NCI-H460 (cell line): ENCODE measurements at regions not wholly inside any gene's neighbourhood (a gene's known extent, or its start where the extent isn't known, plus 50 kb on each side); places are given as distances from the start of the nearest gene placed in this dataset.

Experiments used
- DNase-seq: peaks from one replicate; pipeline ENCODE4 v3.0.0-alpha.2; 2016; ENCODE audit warnings: low read depth; ENCODE audit errors: extremely low read depth

DNA sequence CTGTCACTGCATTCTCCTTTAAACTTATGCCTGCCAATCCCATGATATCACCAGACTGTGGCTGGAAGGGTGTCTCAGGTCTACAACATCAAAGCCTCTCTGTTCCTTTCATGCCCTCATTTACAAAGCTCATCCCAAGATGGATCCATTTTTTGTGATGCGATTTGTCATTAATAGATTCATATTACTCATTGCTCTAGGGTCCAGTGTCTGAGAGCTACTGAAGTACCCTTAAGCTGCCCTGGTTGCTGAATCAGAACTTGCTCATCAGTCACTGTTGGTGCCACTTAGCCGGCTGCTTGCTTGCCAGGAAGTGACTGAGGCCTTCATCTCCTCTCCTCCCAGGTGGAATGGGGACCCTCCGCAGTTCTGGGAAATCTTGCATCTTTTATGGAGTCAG is 395.5 kb upstream of the BOD1L1 start:
- no peak for DNase-seq

DNA sequence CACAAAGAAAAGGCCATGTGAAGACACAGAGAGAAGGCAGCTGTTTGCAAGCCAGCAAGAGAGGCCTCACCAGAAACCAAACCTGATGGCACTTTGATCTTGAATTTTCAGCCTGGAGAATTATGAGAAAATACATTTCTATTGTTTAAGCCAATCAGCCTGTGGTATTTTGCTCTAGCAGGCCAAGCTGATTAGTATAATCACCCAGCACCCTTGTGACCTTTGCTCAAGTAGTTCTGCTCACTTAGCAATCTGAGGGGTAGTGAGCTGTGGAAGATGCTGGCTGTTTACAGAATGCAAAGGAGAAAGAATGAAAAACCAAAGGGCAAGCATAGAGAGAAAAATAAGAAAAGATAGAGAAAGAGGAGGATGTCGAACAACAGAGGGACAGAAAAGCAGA is 396.4 kb upstream of the BOD1L1 start:
- no peak for DNase-seq

DNA sequence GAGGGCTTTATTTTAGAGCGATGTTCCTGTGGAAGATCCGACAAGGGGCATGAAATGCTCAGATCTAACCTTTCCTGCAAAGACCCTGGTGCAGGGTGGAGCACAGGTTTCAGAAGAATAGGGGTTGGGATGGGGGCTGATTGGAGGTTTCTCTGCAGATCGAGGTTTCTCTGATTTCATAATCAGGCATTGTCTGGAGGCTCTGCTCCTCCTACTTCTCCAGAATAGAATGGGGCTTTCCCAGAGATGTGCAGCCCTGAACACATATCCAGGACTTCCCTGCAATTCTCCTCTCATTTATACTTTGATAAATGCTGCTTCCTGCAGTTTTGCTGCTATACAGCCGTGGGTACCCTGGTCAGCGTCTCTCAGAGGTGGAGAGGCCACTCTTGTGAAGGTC is 397.6 kb upstream of the BOD1L1 start:
- no peak for DNase-seq

DNA sequence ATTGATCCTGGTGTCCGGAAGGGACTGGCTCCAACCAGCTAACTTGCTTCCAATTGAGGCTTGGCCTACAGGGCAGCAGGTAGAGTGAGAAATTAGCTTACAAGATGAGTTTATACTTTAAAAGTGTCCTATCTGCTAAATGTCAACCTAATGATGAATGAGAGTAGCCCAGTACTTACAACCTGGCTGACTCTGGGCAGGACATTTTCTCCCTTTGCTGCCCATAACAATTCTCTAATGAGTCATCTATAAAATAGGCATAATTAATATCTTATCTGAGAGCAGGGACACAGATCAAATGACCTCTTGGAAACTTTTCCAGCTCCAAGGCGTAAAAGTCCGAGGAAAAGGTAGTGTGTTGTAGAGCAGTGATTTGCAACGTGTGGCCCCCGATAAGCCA is 398.4 kb upstream of the BOD1L1 start:
- DNase-seq, result no peak

DNA sequence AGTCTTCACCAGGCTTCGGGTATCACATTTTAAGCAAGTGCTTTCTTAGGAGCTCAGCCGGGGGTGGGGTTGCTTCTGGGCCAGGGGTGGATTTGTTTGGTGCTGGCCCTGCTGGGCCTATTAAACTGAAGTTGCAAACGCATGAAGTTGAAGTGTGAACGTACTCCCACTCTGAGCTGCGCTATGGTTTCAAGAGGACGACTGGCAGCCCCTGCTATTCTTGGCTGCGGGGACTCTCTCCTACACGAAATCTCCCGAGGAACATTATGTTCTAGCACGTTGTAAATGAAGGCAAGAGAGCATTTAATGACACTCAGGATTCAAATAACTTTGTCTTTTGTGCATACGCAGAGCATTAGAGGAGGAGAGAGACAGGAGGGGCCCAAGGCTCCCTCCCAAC is 401.3 kb upstream of the BOD1L1 start:
- no peak for DNase-seq

DNA sequence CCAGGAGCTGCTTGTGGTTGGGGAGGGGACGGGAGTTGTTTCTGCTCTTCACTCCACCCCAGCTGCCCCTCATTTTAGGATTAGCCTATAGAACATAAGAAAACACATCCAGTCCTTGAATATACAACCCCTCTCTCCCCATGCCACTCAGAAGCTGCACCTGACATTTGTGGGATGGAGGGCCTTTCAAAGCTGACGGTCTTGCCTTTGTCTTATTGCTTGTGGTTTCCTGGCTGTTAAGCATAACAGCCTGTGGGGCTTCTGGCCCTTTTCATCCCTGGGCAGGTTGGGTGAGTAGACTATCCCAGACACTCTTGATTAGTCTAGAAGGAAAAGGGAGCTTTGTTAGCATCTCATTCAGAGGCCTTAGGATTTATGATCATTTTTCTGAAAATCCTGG is 407.6 kb upstream of the BOD1L1 start:
- no peak for DNase-seq

DNA sequence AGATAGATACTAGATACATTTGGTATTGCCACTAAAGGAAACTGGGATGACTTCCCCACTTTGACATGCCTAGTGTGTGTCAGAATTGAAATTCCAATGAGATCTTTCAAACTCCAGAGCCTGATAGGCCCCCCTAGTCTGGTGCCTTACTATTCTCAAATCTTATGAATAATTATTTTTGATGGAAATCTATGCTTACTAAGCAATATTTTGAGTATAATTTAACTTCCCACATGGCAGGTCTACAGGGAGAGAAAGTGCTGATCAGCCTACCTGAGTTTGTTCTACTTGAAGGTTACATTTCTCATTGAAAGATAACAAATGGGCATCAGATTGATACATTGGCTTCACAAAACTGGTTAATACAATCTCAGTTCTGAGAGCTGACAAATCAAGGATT is 415.7 kb upstream of the BOD1L1 start:
- no peak for DNase-seq

DNA sequence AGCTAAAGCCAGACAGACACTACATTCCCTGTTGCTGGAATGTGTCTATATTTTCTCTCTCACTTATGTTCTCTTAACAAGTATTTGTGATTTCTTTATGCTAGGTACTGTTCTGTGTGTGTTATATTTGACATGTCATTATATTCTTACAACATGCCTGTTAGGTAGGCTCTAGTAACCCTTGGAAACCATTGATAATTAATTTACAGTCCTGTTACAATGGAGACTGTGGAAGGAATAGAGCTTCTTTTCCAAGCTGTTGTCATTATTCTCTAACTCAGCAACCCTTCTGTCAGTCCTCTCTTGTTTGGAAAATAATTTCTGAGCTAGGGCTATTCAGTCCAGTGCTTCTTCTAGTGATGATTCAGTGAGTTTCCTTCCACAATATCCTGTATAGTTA is 419.1 kb upstream of the BOD1L1 start:
- DNase-seq, result no peak

DNA sequence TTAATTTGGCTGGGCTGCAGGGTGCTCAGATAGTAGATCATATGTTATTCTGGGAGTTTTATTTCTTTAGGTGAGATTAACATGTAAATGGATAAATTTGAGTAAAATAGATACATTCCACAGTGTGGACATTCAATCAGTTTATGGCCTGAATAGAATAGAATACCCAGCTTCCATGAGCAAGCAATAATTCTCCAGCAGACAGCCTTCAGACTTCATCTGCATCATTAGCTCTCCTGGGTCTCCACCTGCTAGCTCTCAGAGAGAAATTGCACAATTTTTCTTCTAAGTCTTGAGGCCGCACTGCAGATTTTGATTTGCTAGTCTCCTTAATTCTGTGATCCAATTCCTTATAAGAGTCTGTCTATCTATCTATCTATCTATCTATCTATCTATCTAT is 420.3 kb upstream of the BOD1L1 start:
- no peak for DNase-seq

DNA sequence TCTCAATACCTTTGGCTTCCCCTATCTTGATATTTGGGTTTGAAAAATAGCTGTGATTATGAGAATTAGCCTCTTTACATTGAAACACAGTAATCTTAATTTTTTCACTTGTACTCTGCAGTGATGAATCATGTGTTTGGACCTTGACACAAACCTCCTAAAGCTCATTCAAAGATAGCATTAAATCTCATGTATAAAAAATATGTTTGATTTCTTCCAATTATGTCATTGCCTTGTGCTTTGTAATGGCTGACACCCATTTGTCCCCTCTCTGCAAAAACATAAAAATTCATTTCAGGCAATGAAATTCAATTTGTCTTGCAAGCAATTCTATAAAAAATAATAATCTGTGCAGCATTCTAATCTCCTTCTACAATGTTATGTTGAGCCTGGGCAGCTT is 422.4 kb upstream of the BOD1L1 start:
- DNase-seq, result no peak

DNA sequence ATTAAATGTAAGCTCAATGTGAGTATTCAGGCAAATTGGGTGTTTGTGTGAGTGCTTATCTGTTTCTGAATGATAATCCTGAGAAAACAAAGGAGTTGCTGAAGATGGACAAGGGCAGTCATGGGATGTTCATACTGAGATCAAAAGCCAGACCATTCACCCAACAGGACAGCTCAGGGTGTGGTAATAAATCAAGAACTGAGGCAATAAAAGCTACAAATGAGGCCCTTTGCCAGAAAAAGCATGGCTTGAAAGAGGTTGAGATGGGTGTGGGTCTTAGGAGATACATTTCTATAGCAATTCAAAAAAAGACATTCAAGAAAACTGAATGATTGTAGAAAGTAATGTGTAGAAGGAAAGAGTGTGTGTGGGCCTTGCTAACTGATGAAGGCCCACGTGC is 425.8 kb upstream of the BOD1L1 start:
- no peak for DNase-seq

DNA sequence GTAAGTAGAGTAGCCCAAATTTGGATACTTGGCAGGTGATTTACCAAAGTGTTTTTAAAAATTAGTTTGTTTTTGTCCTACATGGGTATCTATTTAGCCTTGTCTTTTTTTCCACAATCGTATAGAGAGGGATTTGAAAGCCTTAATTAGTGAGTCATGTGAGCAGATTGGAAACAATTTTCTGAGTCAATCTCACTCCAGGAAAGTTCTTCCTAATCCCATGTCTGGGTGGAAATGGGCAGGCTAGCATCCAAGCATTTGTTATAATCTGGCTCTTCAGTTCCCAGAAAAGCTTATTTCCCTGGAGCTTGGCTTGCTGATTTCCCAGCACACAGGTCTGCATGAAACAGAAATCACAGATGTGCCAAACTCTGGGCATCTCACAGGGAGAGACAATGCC is 426.9 kb upstream of the BOD1L1 start:
- DNase-seq, result no peak

DNA sequence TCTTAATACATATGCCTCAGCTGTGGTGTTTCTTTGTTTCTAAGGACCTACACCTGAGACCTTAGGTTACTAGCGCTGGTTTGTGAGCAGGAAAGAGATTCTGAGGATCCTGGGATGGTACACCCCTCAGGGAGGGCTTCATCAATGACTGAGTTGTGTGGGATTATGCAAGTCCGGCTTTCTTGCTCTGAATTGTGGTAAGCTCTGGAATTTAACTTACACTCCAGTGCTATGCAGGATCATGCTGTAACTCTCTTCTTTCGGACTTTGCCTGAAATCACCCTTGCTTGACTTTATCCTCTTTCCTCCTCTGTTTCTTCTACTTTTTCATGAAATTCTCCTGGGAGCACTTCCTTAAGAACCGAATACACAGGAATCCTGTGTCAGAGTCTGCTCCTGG is 431.5 kb upstream of the BOD1L1 start:
- DNase-seq, result no peak

DNA sequence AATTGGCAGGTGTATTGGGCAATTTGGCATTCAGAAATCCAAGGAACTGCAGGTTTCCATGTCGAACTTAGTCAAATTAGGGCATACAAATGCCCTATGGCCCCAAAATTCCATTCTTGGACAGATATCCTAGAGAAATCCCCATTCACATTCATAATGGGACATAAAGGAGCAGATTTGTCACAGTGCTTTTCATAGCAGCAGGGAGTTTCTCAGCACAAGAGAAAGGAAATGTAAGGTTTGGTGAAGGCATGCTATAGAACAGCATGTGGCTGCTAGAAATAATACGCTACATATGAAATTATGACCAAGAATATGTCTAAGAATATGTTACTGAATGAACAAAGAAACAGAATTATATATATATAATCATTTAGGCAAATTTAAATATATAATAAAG is 437.5 kb upstream of the BOD1L1 start:
- DNase-seq, result no peak

DNA sequence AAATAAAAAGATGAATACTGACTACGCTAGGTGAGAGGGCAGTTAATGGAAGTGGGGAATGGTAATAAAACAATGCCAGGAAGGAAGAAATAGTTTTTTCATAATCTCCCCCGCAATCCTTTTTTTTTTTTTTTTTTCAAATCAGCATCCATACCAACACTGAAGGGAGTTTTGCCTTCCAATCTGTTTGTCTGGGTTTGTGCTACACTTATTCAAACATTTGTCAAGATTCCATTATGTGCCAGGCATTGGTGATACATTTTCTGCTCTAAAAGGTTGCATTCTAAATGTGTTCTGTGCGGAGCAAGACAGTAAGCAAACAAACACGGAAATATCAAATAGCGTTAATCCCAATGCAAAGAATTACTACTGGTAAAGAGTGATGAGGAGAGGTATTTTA is 437.9 kb upstream of the BOD1L1 start:
- no peak for DNase-seq

DNA sequence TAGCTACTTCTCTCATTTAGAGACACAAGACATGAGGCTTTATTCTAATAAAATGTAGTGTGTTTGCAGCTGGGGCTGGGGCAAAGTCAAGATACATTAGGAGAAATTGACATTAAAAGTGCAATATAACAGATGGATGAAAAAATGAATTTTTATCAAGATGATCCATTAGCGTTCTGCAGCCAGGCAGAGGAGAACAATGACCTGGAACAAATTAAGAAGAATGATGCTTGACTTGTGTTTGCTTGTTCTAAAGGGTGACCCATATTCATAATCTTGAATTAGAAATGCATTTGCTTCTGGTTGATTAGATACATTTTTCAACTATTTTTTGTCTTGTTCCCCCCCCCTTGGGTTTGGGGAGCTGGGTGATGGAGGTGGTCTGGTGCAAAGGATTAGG is 439.5 kb upstream of the BOD1L1 start:
- DNase-seq, result no peak

DNA sequence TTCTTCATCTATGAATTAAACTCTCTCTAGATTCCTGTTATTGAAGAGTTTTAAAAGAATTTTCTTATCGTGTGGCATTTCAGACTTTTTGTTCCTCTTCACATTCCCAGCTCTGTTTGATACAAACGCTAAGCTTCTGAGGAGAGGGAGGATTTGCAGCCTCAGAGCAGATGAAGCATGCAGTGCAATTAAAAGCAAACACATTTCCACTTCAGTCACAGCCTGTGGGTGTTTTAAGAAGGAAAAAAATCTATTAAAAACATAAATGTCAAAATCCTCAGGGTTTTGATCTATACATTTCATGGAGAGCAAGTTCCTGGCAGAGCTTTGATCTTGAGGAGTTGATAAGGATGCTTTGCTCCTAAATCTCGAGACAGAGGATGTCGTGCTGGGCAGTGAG is 442.4 kb upstream of the BOD1L1 start:
- no peak for DNase-seq

DNA sequence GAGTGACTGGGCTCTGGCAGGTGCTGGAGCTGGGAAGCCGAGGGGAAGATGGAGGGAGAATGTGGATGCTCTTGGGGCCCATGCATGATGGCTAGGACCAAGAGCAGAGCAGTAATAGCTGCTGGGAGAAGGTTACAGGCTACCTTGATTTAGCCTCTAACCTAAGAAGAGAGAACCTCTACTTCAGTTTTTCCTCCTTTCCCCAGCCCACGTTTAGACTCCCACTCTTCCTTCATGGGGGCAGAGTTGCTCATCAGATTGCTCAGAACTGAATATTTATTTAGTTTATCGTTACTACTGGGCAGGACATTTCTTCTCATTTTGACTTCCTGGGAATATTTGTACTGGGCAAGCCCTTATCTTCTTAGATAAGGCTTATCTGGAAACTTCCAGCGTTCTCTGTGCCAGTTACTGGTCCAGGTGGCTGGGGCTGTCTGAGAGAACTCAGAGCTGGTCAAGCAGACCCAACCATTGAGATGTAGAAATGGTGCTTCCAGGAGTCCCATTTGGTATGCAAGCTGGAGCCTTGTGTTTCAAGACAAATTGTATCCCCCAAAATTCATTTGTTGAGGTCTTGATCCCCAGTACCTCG is 442.9 kb upstream of the BOD1L1 start:
- no peak for DNase-seq

DNA sequence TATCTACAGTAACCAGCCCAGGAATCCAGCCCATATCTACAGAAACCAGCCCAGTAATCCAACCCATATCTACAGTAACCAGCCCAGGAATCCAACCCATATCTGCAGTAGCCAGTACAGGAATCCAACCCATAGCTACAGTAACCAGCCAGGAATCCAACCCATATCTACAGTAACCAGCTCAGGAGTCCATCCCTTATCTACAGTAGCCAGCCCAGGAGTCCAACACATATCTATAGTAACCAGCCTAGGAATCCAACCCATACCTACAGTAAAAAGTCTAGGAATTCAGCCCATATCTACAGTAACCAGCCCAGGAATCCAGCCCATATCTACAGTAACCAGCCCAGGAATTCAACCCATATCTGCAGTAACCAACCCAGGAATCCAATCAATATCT is 445.0 kb upstream of the BOD1L1 start:
- no peak for DNase-seq

DNA sequence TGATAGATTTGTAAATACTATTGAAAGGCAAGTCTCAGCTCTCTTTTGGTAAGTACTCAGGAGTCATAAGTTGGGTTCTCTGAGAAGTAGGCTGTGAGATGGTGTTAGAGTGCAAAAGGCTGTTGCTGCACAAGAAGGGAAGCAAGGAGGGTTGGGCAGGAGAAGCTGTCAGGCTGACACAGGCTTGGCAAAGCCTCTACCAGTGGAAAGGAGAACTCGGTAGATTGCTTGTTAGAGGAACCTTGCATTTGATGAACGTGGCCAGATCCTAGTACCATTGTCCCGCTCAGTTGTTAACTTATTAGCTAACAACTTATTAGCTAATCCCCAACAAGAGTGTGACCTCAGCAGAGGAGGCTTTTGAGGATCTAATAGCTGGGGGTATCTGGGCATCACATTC is 449.3 kb upstream of the BOD1L1 start:
- DNase-seq, result no peak

DNA sequence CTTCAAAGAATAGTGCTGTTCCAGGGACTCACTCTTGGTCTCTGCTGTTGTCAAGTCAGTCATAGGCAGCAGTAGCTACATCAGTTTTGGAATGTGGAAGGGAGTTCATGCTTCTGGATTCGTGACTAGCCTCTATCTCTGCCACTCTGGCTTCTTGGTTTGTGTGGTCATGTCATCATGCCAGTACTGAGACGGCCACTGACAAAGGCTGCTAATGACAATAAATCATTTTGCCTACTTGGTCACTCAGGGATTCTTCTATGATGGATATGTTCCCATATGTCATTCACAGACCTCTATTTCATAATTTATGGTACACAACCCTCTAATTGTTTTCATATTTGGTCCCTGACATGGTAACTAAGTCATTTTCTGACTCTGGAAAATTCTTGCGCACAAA is 450.8 kb upstream of the BOD1L1 start:
- DNase-seq, result no peak

DNA sequence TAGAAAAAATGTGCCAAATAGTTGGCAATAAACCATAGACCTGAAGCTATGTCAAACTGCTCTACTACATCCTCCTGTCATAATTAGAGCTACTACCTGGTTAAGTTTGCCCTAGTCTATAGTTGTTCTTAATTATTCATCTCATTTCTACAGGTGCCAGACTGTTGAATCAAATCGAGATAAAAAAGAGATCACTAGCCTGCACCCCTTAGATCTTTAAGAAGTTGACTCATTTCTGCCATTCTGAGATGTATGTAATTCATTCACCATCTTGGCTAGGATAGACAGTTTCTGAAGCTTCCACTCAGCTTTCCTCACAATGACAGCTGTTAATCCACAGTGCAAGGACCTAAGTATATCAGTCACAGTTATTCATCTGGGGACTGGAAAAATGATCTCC is 452.1 kb upstream of the BOD1L1 start:
- DNase-seq, result no peak

DNA sequence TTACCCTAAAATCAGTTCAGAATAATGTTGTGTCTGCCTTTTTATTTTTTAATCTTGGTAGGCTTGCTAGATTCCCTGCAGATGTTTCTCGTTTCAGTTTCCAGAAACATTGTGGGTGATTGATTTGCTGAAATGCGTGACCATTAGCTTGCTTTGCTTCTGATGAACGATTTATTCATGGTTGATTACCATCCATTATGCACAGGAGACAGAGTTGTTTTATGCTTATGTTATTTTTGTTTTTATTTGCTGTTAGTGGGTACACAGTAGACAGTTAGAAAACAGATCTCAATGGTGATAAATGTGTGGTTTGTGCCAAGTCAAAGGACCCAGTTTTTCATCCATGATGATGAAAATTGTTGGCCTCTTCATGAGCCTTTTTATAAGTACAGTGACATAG is 455.6 kb upstream of the BOD1L1 start:
- DNase-seq, result no peak

DNA sequence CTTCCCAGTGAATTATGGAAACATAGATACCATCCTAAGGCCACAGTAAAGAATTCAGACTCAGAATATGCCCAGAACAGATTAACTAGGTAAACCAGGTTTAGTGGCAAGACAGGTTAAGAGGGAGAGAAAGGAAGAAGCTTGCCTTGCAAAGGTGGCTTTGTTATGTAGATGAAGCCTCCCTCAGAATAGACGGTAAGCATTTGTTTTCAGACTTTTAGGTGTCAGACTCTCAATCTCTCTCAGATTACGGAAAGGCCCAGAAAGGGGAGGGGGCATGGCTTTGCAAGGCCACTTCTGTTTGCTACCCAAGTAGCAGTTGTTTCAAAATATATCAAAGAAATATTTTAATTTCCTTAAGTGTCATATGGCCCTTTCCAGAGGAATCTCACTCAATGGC is 457.1 kb upstream of the BOD1L1 start:
- DNase-seq, result no peak
